ENCODE measurements at regions not wholly inside any gene's neighbourhood (a gene's known extent, or its start where the extent isn't known, plus 50 kb on each side); places are given as distances from the start of the nearest gene placed in this dataset.

DNA sequence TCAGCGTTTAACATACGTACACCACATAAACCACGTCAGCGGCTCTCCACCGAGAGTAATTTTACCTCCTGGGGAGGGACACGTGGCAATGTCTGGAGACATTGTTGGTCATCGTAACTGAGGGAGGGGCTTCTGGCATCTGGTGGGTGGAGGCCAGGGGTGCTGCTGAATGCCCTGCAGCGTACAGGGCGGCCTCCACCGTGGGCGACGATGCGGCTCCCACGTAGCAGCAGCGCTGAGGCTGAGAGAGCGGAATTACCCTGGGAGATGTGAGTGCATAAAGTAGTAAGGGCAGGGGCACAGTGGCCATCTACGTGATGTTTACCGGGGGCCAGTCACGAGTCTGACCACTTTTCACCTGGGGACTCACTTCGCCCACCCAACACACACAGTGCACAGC, 212.4 kb downstream of the RBFOX3 start:
- ATAC-seq (replicated peaks): no peak
- no peak overlapping the region for H3K4me3 Mint-ChIP-seq

DNA sequence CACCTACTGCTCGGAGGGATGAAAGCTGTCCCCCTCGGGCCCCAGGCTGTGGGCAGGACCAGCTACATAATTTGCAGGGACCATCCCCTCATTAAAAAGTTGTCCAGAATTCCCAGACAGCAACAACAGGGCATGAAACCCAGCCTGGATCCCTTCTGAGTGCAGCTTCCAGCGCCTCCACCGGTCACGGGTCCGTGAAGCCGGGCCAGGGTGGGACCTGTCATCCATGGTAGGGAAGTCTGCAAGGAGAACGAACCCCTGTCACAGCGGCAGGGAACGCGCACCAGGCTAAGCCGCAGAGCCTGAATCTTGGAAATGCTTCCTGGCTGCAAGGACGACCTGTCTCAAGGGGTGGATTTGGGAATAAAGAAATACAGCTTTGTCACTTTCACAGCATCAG, 214.2 kb downstream of the RBFOX3 start:
- Mint-ChIP-seq H3K9me3 (no peaks in the 10 kb centered on the region), H3K36me3 (ENCODE audit: insufficient read depth) (no peaks in the 10 kb centered on the region), H3K27me3 (peaks cover 56 to 93% of the 10 kb centered on the region in 2 donors)

More for the DNA sequence above, 212.4 kb downstream of the RBFOX3 start:
- H3K9me3 Mint-ChIP-seq: no peaks in the 10 kb centered on the region
- H3K4me1 Mint-ChIP-seq (ENCODE audit: low read depth in 2 of 2): peaks cover 12 to 16% of the 10 kb centered on the region in 2 donors
- no peak overlapping the region for H3K27ac Mint-ChIP-seq
- H3K36me3 Mint-ChIP-seq (ENCODE audit: insufficient read depth): no peaks in the 10 kb centered on the region
- H3K27me3 Mint-ChIP-seq: peaks cover 38 to 85% of the 10 kb centered on the region in 2 donors
- no peak for DNase-seq

DNA sequence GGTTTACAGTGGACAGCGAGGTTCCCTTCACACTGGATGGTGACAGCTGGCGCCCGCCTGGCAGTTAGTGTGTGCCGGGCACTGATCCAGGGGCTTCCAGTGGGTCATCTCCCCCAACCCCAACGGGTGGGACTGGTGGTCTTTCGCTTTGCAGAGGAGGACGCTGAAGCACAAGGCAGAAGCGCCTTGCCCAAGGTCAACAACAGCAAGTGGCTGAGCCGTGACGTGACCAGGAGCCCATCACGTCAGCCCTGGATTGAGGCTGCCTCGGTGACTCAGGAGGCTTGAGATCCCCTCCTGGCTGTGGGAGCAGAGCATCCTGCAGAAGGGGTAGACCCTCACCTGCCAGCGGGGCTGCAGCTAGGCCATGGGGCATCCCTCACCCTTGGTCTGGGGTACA, 215.3 kb downstream of the RBFOX3 start:
- Mint-ChIP-seq H3K27ac (no peak overlapping the region), H3K27me3 (peaks cover 58 to 93% of the 10 kb centered on the region in 2 donors), H3K4me3 (no peak overlapping the region), H3K9me3 (no peaks in the 10 kb centered on the region), H3K4me1 (ENCODE audit: low read depth in 2 of 2) (peaks cover 5 to 9% of the 10 kb centered on the region in 2 donors), H3K36me3 (ENCODE audit: insufficient read depth) (no peaks in the 10 kb centered on the region)
- ATAC-seq (replicated peaks) (no peak), DNase-seq (no peak)

More for the DNA sequence above, 214.2 kb downstream of the RBFOX3 start:
- DNase-seq (no peak), ATAC-seq (replicated peaks) (no peak)
- H3K4me3 Mint-ChIP-seq: no peak overlapping the region
- no peak overlapping the region for H3K27ac Mint-ChIP-seq
- H3K4me1 Mint-ChIP-seq (ENCODE audit: low read depth in 2 of 2): peaks cover 15 to 19% of the 10 kb centered on the region in 2 donors

GRCh38 chr17:79395066-79395465, 215.8 kb downstream of the RBFOX3 start:
- ATAC-seq (replicated peaks): no peak
- H3K27ac Mint-ChIP-seq: no peak overlapping the region
- no peaks in the 10 kb centered on the region for H3K9me3 Mint-ChIP-seq
- peaks cover 3 to 6% of the 10 kb centered on the region in 2 donors for H3K4me1 Mint-ChIP-seq (ENCODE audit: low read depth in 2 of 2)
- no peak for DNase-seq
- H3K36me3 Mint-ChIP-seq (ENCODE audit: insufficient read depth): no peaks in the 10 kb centered on the region
- peaks cover 57 to 93% of the 10 kb centered on the region in 2 donors for H3K27me3 Mint-ChIP-seq
- no peak overlapping the region for H3K4me3 Mint-ChIP-seq

DNA sequence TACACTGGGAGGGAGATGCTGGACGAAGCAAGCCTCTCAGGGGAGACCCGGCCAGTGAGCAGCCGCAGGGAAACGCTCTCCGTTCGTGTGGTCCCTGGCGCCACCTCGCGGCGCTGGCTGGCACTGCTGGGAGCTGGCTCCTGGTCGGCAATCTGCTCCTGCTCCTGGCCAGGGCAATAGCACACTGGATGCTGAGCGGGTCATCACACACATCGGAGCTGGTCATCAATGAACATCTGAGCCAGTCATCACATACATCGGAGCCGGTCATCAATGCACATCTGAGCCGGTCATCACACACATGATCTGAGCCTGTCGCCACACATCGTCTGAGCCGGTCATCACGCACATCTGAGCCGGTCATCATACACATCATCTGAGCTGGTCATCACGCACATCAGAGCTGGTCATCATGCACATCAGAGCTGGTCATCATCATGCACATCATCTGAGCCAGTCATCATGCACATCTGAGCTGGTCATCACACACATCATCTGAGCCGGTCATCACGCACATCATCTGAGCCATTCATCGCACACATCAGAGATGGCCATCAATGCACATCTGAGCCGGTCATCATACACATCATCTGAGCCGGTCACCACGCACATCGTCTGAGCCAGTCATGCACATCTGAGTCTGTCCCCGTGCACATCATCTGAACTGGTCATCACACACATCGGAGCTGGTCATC, 217.3 kb downstream of the RBFOX3 start:
- Mint-ChIP-seq H3K36me3 (ENCODE audit: insufficient read depth) (no peaks in the 10 kb centered on the region), H3K9me3 (no peaks in the 10 kb centered on the region), H3K4me1 (ENCODE audit: low read depth in 2 of 2) (peaks cover 3 to 6% of the 10 kb centered on the region in 2 donors), H3K27ac (no peak overlapping the region), H3K4me3 (no peak overlapping the region), H3K27me3 (peaks cover 57 to 93% of the 10 kb centered on the region in 2 donors)
- DNase-seq (peak; percentile 58 to 69 (median 61)), ATAC-seq (replicated peaks) (peak; percentile 59)

GRCh38 chr17:79392598-79392997, 218.3 kb downstream of the RBFOX3 start:
- Mint-ChIP-seq H3K4me3 (no peak overlapping the region), H3K4me1 (ENCODE audit: low read depth in 2 of 2) (peaks cover 3 to 6% of the 10 kb centered on the region in 2 donors), H3K9me3 (no peaks in the 10 kb centered on the region), H3K27me3 (peaks cover 51 to 86% of the 10 kb centered on the region in 2 donors), H3K36me3 (ENCODE audit: insufficient read depth) (no peaks in the 10 kb centered on the region), H3K27ac (no peak overlapping the region)
- DNase-seq: no peak
- no peak for ATAC-seq (replicated peaks)

GRCh38 chr17:79391376-79392233, 219.2 kb downstream of the RBFOX3 start:
- Mint-ChIP-seq H3K27me3 (peaks cover 49 to 77% of the 10 kb centered on the region in 2 donors), H3K36me3 (ENCODE audit: insufficient read depth) (no peaks in the 10 kb centered on the region)
- DNase-seq: peak; percentile 62 to 70 (median 65)

GRCh38 chr17:79389896-79390295, 221.0 kb downstream of the RBFOX3 start:
- H3K27me3 Mint-ChIP-seq: peaks cover 49 to 66% of the 10 kb centered on the region in 2 donors
- no peak overlapping the region for H3K27ac Mint-ChIP-seq
- no peaks in the 10 kb centered on the region for H3K36me3 Mint-ChIP-seq (ENCODE audit: insufficient read depth)
- DNase-seq (no peak), ATAC-seq (replicated peaks) (no peak)
- no peak overlapping the region for H3K4me3 Mint-ChIP-seq
- peaks cover 3 to 6% of the 10 kb centered on the region in 2 donors for H3K4me1 Mint-ChIP-seq (ENCODE audit: low read depth in 2 of 2)
- peaks cover 0 to 7% of the 10 kb centered on the region in 2 donors for H3K9me3 Mint-ChIP-seq

More at GRCh38 chr17:79391376-79392233, 219.2 kb downstream of the RBFOX3 start:
- peaks cover 3 to 6% of the 10 kb centered on the region in 2 donors for H3K4me1 Mint-ChIP-seq (ENCODE audit: low read depth in 2 of 2)
- H3K9me3 Mint-ChIP-seq: no peaks in the 10 kb centered on the region
- H3K27ac Mint-ChIP-seq: peak overlapping the region in 1 of 2 donors; percentile 56
- peak; percentile 48 for ATAC-seq (replicated peaks)
- no peak overlapping the region for H3K4me3 Mint-ChIP-seq

GRCh38 chr17:79388556-79389295, 222.1 kb downstream of the RBFOX3 start:
- ATAC-seq (replicated peaks) (no peak), DNase-seq (no peak)
- H3K27me3 Mint-ChIP-seq: peaks cover 37 to 54% of the 10 kb centered on the region in 2 donors
- H3K9me3 Mint-ChIP-seq: peaks cover 0 to 7% of the 10 kb centered on the region in 2 donors
- H3K27ac Mint-ChIP-seq: no peak overlapping the region
- peaks cover 3 to 6% of the 10 kb centered on the region in 2 donors for H3K4me1 Mint-ChIP-seq (ENCODE audit: low read depth in 2 of 2)
- no peaks in the 10 kb centered on the region for H3K36me3 Mint-ChIP-seq (ENCODE audit: insufficient read depth)
- no peak overlapping the region for H3K4me3 Mint-ChIP-seq

GRCh38 chr17:79387783-79388182, 223.1 kb downstream of the RBFOX3 start:
- Mint-ChIP-seq H3K27ac (no peak overlapping the region), H3K4me3 (no peak overlapping the region), H3K36me3 (ENCODE audit: insufficient read depth) (no peaks in the 10 kb centered on the region), H3K4me1 (ENCODE audit: low read depth in 2 of 2) (peaks cover 0 to 1% of the 10 kb centered on the region in 2 donors), H3K9me3 (peaks cover 0 to 7% of the 10 kb centered on the region in 2 donors), H3K27me3 (peaks cover 28 to 45% of the 10 kb centered on the region in 2 donors)
- ATAC-seq (replicated peaks) (no peak), DNase-seq (no peak)

DNA sequence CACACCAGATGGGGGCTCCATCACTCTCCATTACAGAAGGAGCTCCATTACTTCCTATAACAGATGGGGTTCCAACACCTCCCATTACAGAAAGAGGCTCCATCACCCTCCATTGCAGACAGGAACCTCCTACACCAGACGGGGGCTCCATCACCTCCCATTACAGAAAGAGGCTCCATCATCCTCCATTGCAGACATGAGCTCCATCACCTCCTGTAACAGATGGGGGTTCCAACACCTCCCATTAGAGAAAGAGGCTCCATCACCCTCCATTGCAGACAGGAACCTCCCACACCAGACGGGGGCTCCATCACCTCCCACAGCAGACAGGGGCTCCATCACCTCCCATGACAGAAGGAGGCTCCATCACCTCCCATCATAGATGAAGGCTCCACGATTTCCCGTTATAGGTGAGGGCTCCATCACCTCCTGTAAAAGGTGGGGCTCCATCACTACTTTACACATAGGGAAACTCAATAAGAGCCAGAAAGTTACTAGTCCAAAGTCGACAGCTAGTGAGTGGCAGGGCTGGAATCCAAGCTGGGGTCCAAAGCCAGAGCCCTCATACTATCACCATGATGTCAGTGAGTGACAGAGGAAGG, 224.8 kb downstream of the RBFOX3 start:
- Mint-ChIP-seq H3K4me3 (no peak overlapping the region), H3K9me3 (peaks cover 0 to 7% of the 10 kb centered on the region in 2 donors), H3K27ac (peak overlapping the region; percentile 29 to 52), H3K4me1 (ENCODE audit: low read depth in 2 of 2) (no peaks in the 10 kb centered on the region), H3K36me3 (ENCODE audit: insufficient read depth) (no peaks in the 10 kb centered on the region), H3K27me3 (peaks cover 16 to 39% of the 10 kb centered on the region in 2 donors)
- no peak for ATAC-seq (replicated peaks)
- DNase-seq: no peak

GRCh38 chr17:79382313-79382712, 228.5 kb downstream of the RBFOX3 start:
- peaks cover 0 to 7% of the 10 kb centered on the region in 2 donors for H3K9me3 Mint-ChIP-seq
- no peaks in the 10 kb centered on the region for H3K36me3 Mint-ChIP-seq (ENCODE audit: insufficient read depth)
- H3K4me3 Mint-ChIP-seq: no peak overlapping the region
- no peak for DNase-seq
- no peaks in the 10 kb centered on the region for H3K4me1 Mint-ChIP-seq (ENCODE audit: low read depth in 2 of 2)
- ATAC-seq (replicated peaks): no peak
- no peak overlapping the region for H3K27ac Mint-ChIP-seq
- peaks cover 20 to 50% of the 10 kb centered on the region in 2 donors for H3K27me3 Mint-ChIP-seq
